ENCODE measurements at regions not wholly inside any gene's neighbourhood (a gene's known extent, or its start where the extent isn't known, plus 50 kb on each side); places are given as distances from the start of the nearest gene placed in this dataset.

DNA sequence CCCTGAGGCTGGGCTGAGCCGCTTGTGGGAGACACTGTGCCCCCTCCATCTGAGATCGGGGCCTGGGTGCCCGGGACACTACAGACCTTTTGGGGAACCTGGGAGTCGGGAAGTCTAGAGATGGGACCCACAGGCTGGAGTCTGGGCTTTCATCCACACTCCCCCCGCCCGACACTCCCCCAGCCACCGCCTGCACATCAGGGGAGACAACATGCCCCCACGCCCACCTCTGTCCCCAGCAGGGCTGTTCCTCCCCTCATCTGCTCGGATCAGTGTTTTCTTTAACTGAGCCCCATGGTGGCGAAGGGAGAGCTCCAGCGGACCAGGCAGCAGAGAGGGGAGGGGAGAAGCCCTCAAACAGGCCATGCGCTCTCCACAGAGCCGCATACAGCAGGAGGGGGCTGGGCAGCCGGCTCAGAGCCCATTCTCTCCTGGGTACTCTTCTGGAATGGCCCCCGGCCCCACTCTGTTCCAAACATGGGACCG is 174.7 kb downstream of the IGLL1 start:
- no peak for DNase-seq

DNA sequence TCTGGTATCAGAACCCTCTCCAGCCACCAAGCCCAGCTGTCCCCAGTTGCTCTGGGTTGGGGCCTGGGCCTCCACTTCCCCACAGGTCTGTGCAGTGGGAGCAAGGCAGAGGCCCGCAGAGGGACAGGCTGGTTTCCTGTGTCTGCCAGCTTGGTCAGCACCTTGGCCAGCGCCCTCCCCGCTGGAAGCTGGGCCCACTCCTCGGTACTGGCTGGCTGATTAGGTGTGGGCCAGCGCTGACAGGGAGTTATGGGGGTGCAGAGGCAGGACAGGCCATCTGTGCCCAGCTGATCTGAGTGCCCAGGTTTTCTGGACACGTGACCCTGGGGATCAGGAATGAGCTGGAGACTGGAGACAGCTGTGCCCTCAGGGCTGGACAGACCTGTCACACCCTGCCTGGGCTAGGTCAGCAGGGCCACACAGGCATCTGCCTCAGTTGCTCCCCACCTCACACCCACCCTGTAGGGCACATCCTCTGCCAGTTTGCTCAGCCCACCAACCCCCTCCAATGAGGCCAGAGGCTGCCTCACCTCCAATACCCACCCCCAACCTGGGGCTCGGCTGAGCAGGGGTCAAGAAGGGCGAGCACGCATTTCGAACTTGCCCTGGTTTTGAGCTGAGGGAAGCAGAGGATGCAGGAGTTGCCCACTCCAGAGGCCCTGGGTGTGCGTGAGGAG is 175.3 kb downstream of the IGLL1 start:
- peak in 2 of 3 donors; percentile 7 to 21 for DNase-seq

DNA sequence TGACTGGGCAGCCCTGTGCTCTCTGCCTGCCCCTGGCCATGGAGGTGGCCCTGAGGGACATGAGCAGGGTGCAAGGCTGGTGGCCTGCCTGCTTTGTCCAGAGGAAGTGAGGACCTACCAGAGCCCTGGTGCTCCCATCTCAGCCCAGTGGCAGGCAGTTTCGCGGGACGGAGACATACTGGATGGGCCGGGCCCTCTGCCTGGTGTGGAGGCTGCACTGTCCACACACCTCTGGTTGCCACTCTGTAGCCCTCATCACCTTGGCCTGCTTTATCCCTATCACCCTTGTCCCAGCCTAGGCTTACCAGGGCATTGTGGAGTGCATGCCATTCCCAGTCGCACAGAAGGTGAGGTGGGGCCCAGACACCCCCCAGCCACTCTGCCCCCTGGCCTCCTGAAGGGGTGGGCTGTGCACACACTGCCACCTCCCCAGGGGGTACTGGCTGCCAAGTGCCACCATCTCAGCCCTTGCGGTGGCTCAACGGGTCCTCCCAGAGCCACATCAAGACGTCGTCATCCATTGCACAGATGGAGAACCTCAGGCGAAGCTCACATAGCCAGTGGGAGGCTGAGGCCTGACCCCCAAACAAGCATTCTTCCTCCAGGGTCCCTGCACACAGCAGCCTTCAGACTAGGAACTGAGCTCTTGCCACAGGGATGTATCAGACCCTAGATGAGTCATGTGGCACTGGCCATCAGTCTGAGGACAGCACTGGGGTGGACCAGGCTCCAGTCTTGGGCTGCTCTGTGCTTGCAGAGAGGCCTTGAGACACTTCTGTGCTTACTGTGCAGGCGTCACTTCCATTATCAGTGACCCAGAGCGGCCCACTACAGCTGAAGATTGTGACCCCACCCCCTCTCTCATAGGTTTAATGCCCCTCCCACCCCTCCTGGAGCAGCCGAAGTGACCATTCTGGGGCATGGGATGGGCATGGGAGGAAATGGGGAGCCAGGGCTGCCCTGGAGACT is 176.1 kb downstream of the IGLL1 start:
- peak in 1 of 3 donors; percentile 17 for DNase-seq

DNA sequence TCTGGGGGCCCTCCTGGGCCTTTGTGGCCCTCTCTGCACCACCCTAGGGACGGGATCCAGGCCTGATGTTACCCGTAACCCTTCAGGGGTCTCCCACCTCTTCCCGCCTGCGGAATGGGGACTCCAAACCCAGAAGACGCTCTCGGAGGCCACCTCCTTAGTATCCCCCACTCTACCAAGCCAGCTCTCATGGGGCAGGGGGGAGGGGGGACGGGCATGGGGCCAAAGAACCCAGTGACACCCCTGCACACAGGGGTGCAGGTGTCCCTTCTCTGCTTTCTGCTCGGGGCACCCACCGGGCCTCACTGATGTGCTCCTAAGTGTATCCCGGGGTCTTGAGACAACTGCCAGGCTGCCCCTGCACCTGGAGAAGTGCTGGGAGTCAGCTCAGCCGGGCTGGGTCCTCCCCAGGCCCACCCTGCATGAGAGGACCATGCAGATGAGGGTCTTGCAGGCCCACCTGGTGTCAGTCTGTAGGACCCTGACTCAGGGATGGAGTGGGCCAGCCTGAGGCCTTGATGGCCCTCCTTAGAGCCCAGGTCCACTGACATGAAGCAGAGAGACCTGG is 176.9 kb downstream of the IGLL1 start:
- no peak for DNase-seq

DNA sequence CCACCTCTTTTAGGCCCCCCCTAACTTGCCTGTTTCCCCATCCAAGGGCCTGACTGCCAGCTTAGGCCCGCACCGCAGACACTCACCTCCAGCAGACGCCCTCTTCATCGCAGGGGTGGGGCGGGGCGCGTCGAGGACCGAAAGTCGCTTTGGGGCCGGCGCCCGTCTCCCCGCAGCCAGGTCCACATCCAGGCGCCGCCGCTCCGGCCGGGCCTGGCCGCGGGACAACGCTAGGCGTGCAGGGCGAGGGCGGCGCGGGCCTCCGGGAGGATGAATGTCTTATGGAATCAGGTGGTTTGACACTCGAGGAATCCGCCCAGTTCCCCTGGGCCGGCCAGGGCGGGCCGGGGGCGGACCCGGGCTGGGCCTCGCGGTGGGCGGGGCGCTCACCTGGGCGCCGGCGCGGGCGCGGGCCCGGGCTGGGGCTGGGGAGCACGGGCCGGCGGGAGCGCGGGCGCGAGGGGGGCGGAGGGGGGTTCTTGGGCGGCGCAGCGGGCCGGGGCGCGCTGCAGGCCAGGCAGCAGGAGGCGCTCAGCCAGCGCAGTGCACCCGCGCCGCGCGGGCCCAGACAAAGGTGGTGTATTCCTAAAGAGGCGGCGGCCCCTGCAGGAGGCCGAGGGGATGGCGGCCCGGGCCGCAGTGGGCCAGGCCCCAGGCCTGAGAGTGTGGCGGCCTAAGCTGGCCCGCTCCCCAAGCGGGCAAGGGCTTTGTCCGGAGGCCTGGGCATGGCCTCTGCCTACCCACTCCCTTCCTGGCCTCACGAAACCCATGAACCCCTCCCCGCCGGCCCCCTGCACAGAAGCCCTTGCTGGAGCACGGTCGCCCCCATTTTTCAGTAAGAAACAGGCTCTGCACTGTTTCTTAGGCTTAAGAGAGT is 177.6 kb downstream of the IGLL1 start:
- DNase-seq, result peak; percentile 52 to 79 (median 62)

DNA sequence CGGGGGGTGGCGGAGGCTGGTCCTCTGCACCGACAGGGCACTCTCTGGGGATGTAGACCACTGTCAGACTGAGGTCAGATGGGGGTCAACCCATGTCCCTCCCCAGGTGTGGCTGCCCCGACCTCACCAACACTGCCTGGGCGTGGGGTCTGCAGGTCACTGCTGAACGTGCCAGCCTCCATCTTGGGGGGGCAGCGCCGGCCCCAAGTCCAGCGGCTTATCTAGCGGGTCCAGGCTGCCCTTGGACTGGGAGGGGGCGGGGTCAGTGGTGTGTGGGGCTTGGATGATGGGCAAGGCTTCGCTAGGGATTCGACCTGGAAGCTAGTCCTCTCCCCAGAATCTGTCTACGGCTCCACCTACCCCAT is 178.2 kb downstream of the IGLL1 start:
- DNase-seq, result no peak

DNA sequence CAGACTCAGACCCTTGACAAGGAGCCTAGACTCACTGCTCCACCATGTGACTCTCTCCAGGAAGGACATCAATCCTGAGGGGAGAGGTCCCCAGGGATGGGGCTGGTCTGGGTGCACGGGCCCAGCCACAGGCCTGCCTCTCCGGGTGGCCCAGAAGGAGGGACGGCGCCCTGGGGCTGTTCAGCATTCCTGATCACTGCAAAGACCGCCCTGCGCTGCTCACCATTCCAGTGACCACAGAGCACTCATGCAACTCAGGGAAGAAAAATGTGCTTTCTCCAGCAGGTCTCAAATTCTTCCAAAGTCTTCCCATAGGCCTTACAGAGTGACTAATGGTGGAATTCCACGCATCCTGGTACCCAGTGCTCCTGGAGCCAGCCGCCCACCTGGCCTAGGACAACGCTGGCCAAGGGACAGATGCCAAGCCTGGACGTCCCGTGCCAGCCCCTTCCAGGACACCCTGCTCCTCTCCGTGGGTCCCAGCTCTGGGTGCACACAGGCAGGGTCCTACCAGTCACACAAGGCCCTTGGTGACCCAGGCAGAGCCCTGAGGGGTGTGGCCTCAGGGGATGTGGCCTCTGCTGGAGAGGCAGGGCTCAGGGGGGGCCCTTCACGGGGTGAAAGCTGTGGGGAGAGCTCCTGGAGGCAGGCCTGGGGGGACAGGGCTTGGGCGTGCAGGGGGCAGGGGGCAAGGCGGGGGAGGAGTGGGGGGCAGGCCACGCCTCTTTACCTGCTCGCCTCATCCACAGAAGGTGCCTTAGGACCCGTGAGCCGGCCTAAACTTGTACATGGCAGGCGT is 178.8 kb downstream of the IGLL1 start:
- no peak for DNase-seq

DNA sequence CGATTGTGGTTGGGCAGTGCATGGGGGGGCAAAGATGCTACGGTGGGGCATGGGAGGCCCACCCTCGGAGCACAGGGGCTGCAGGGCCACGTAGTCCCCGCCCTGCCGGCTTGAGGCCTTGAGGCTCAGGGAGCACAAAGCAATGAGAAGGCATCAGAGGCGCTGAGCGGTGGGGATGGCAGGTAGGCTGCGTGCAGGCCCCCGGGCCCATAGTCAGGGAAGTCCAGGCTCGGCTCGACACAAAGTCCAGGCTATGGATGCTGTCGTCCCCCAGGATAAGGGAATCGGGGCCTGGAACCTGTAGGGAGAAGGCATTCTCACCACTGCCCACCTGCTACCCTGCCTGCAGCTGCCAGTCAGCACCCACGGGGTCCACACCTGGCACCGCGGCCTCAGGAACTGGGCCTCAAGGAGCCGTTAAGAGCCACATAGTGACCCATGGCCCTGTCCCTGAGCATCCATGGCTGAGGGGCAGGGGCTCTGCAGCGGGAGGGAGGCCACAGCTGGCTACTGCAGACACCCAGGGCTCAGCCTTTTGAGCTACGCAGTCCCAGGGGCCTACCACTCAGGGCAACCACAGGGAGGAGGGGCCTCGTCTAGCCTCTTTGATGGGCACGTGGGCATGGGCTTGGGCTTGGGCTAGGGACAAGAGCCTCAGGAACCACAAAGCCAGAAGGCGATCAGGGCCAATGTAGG is 179.7 kb downstream of the IGLL1 start:
- no peak for DNase-seq

DNA sequence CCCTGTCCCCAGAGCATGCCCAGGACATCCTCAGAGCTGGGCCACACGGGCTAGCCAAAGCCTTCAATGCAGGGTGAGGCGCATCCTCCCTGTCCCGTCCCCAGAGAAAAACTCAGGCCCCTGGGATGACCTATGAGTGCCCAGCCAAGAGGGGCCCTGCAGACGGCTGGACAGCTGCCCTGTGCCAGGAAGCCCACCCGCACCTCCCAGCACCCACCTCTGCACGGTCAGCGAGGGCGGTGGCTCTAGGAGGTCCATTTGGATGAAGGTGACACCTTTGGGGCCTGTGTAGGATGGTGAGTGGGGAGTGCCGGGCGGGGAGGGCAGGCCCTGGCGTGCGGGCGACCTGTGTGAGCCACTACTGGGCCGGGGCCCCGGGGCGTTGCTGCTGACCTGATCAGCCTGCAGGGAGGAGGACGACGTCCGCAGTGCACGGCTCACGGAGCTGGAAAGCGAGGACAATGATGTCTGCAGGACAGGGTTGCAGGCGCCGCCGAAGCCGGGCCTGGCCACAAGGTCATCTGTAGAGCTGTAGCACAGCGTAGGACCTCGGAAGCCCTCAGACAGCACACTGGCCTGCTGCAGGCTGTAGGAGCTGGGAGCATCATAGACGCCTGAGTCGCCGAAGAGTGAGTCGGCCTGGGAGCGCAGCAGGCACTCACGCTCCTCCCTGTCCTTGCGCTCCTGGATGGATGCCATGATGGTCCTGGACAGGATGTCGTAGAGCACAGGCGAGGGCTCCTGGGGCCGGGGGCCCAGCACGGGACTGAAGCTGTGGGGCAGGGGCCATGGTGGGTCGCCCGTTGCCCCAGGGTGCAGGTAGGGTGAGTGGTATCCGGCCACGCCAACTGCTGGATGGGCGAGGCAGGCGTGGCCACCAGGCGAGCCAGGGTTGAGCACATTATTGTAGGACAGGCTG is 180.5 kb downstream of the IGLL1 start:
- no peak for DNase-seq

DNA sequence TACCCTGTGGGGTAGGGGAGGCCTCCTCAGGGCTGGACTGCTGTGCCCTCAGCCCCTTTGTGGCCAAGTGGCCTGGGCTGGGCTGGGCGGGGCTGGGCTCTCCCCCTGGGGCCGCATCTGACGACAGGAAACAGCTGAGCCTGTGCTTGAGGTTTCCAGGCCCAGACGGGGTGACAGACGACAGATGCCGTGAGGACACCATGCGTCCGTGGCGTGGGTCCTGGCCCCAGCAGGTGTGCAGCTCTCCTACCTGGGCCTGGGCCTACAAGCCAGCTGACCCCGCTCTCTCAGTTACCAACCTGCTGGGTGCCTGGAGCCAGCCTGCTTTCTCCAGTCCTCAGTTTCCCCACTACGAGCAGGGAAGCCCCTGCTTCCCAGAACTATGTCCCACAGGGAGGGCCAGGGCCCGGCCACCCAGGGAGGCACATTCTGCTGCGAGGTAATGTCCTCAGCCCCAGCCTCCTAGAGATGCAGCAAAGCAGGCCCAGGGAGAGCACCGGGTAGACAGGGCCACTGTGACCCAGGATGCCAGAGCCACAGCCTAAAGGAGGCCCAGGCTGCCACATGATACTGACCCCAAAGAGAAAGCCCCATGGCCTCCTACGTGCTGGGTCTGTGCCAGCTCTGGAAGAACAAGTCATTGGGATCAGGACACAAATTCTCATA is 181.3 kb downstream of the IGLL1 start:
- no peak for DNase-seq

DNA sequence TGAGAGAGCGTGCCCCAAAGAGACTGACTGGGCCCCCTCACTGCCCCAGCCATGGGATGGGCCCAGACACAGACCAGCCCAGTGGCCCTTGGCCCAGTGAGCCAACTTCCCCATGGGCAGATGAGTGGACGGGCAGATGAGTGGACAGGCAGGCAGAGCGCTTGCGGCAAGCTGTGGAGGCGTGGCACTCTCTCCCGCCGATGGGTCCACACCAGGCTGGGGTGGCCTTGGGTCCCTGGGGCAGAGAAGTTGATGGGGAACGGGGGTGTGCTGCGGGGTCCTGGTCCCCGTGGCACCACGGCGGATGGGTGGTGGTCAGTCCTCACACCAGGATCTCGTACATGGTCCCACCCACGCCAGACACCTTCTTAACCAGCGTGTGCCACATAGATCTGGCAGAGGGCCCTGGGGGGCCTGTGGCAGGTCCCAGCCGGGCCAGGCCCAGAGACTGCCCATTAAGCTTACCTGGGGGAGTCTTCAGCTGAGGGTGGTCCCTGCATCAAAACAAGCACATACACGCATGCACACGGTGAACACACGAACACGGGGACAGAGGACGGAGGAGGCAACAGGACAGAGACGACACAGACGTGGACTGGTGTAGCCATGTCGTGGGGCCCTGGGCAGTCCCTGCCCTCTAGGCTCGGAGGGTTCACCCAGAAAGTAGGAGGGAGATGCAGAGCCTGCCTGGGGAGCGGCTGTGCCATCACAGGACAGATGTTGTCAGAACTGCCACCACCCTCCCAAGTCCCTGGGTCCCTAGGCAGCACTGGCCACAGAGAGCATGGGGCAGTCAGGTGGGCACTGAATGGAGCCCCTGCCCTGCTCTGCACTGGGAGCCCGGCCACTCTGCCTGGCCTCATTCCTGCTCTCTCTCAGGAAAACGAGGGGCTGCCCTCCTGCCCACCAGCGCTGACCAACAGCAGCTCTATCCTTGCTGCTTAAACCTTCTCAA is 182.2 kb downstream of the IGLL1 start:
- no peak for DNase-seq

DNA sequence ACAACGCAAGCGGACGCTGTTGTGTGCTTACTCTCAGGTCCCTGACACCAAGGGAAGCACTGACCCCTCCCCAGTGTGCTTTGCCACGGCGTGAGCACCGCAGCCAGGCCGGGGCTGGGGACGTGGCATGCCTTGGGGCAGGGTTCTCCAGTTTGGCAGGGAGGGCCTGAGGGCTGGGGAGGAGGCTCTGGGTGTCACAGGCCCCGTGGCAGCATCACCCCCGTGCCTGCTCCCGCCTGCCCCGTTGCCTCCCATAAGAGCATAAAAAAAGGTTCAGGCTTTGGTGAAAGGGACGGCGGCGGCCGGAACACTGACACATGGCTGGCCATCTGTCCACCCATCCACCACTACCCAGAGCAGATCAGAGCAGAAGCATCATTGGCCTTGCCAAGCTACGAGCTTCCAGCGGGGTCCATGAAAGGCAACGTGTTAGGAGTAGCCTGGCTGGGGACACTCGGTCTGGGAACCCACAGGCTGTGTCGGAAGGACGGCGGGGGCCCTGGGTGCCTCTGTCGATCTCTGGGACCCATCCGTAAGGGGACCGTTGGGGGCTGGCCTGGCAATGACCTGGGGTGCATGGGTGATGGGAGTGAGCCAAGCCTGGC is 183.0 kb downstream of the IGLL1 start:
- no peak for DNase-seq

DNA sequence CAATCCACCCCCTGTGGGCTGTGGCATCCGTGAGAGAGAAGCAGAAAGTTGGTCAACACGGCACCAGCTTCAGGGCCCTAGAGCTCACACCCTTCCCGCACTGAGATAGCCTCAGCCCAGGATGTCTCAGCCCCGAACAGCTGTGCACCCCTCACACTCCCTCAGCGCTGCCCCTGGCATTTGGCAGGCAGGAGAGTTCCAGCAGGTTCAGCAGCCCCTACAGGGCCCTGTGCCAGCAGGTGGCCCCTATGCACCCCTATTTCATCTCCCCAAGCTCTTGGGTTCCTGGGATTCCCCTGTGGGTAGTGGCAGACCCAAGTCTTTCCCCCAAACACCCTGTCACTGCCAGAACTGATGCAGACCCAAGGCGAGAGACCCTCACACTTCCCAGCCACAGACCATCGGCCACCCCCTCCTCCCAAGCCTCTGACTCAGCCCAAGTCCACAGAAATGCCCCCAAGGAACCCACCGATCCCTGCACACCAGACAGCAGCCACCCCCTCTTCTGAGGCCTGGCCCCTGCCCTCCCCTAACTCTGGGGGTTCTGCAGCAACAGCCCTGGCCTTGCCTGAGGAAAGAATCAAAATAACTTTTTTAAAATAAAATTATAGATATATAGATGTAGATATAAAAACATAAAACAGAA is 183.6 kb downstream of the IGLL1 start:
- no peak for DNase-seq

DNA sequence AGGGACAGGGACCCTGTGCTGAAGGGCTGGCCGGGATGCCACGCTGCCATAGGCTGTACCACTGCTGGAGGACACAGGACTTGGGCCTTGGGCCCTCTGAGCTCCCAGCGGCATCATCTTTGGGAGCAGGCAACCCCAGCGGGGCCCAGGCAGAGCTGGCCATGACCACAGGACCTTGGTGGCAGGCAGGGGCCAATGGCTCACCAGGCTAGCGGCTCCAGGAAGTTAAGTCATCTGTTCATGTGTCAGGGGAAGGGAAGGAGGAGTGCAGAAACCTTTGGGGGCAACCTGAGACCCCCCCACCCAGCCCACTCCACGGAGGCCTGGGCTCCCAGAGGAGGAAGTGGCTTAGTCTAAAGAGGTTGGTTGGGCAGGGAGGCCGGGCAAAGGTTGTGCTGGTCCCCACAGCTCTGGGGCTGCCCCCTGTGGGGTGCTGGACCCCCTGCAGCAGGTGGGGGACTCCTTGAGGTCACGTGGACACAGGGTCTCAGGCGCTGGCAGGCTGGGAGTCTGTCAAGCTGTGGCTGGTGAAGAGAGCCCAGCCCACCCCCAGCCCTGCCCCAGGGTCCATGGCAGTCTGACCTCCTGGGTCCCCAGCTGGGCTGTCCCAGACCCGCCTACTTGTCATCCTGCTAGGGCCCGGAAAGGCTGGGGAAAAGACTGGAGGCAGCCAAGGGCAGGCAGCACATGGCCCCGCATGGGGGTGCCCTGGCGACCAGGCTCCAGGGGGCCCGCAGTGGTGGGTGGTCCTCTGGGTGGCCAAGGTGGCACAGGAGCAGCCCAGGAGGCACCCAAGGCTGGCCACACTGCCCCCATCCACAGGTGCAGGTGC is 184.3 kb downstream of the IGLL1 start:
- no peak for DNase-seq

DNA sequence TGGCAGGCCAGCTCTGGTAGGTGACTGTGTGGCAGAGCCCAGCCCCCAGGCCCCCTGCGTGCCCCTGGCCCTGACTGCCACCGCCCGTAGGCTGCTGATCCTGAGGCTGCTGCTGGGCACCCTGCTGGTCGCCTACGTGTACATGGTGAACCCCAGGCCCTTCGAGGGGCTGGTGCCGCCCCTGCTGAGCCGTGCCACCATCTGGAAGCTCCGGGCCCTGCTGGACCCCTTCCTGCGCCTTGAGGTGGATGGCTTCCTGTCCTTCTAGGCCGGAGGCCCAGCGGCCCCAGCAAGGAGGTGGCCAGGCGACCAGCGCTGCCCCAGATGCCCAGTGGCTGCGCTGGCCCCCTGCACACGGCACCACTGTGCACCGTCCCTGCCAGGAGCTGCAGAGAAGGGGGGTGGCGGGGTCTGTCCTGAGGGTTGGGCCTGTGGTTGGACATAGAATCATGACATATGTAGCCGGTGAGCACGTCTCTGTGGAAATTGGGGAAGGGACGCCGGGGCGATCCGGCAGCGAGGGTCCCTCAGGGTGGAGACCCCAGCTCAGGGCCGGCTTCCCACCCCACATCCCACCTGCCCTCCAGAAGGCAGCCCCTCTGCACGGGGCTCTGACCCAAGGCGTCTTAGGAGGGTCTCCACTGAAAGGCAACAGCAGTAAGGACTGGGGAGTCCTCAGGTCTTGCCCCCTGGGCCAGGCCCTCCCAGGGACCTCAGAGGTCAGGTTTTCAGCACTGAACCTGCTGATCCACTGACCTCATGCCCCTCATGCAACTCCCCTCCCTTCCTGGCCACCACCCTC is 185.4 kb downstream of the IGLL1 start:
- no peak for DNase-seq

All from suppressor macrophage treated with lipopolysaccharide for 1 hour (primary cell).